ENCODE measurements at regions not wholly inside any gene's neighbourhood (a gene's known extent, or its start where the extent isn't known, plus 50 kb on each side); places are given as distances from the start of the nearest gene placed in this dataset.

DNA sequence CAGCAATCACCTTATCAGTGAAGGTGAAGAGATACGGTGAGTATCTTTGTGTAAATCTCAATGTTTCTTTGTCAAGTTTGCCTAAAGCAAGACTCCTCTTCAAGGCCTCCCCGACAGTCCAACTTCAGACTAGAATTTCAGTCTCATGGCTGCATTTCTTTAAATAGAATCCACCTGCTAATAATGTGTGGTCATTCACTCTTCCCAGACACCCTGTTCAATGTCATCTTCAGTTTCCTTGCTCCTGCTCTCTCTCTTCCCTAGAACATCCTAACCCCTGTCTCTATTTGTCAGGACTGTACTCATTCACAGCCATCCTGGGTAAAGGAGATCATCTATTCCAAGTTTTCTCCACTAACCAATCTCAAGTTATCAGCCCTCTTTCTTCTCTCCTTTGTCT lies 267.3 kb downstream of the EN1 start:
- TF ChIP-seq, protein P1, sequence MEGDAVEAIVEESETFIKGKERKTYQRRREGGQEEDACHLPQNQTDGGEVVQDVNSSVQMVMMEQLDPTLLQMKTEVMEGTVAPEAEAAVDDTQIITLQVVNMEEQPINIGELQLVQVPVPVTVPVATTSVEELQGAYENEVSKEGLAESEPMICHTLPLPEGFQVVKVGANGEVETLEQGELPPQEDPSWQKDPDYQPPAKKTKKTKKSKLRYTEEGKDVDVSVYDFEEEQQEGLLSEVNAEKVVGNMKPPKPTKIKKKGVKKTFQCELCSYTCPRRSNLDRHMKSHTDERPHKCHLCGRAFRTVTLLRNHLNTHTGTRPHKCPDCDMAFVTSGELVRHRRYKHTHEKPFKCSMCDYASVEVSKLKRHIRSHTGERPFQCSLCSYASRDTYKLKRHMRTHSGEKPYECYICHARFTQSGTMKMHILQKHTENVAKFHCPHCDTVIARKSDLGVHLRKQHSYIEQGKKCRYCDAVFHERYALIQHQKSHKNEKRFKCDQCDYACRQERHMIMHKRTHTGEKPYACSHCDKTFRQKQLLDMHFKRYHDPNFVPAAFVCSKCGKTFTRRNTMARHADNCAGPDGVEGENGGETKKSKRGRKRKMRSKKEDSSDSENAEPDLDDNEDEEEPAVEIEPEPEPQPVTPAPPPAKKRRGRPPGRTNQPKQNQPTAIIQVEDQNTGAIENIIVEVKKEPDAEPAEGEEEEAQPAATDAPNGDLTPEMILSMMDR (IDR thresholded peaks at IDR 0.05; ENCODE audit: insufficient read depth, low read length, poor library complexity, severe bottlenecking), result no peak
- no peak for TF ChIP-seq EZH2phosphoT487 (conservative IDR thresholded peaks at IDR 0.05; ENCODE audit: low read length)

Data from SU-DHL-6 (cell line).